H1 (cell line): ENCODE measurements at regions not wholly inside any gene's neighbourhood (a gene's known extent, or its start where the extent isn't known, plus 50 kb on each side); places are given as distances from the start of the nearest gene placed in this dataset.

Source experiments
- BRCA1 ChIP-seq: IDR thresholded peaks from 2 replicates; pipeline ENCODE4 v1.6.1; 2012; ENCODE audit warnings: low read depth, low read length, improper control_type of control experiment
- CEBPB ChIP-seq: IDR thresholded peaks from 2 replicates; pipeline ENCODE4 v1.6.1; 2012; ENCODE audit warnings: low read depth, low read length
- CHD2 ChIP-seq: IDR thresholded peaks from 2 replicates; pipeline ENCODE4 v1.6.1; 2012; ENCODE audit warnings: low read length, improper control_type of control experiment
- CTCF ChIP-seq, 3 experiments: IDR thresholded peaks; 1 replicate in 2 of 3; 2 replicates in 1 of 3; pipeline versions ENCODE4 v1.5.1 to v1.6.1; 2011; ENCODE audit warnings: low read length in 3 of 3, mild to moderate bottlenecking in 3 of 3, inconsistent platforms in 2 of 3, low read depth in 1 of 3, moderate library complexity in 1 of 3; ENCODE audit not compliant: insufficient read depth in 1 of 3; ENCODE audit errors: control extremely low read depth in 1 of 3
- EZH2 ChIP-seq: fragments of 200-600 bp; sonication (generic); IDR thresholded peaks from 2 replicates; pipeline ENCODE4 v1.7.1; 2012; ENCODE audit warnings: low read depth, mild to moderate bottlenecking, moderate library complexity, low read length, inconsistent platforms; ENCODE audit not compliant: severe bottlenecking
- MAX ChIP-seq: IDR thresholded peaks from 2 replicates; pipeline ENCODE4 v1.6.1; 2012; ENCODE audit warnings: inconsistent platforms
- POLR2A ChIP-seq, 2 experiments: IDR thresholded peaks; 1 replicate in 1 of 2; 2 replicates in 1 of 2; pipeline ENCODE4 v1.6.1; 2011; ENCODE audit warnings: low read depth in 2 of 2, low read length in 2 of 2, mild to moderate bottlenecking in 2 of 2; ENCODE audit errors: control extremely low read depth in 1 of 2
- RAD21 ChIP-seq, 2 experiments: IDR thresholded peaks in 1 of 2; conservative IDR thresholded peaks in 1 of 2; 2 replicates each; pipeline ENCODE4 v1.6.1; 2011; ENCODE audit warnings: low read depth in 2 of 2, low read length in 2 of 2, improper control_type of control experiment in 1 of 2, inconsistent platforms in 1 of 2, mild to moderate bottlenecking in 1 of 2, moderate library complexity in 1 of 2
- SIN3A ChIP-seq, 2 experiments: IDR thresholded peaks in 1 of 2; conservative IDR thresholded peaks in 1 of 2; 2 replicates each; pipeline ENCODE4 v1.6.1; 2011 to 2012; ENCODE audit warnings: low read length in 2 of 2, improper control_type of control experiment in 1 of 2, low read depth in 1 of 2, mild to moderate bottlenecking in 1 of 2
- SP2 ChIP-seq: IDR thresholded peaks from 2 replicates; pipeline ENCODE4 v1.6.1; 2012; ENCODE audit warnings: mild to moderate bottlenecking, low read length, inconsistent platforms
- TAF7 ChIP-seq: optimal IDR thresholded peaks from 2 replicates; pipeline ENCODE3; 2011; ENCODE audit warnings: low read depth, mild to moderate bottlenecking, inconsistent platforms, low read length, moderate library complexity, borderline replicate concordance
- TCF12 ChIP-seq: IDR thresholded peaks from 2 replicates; pipeline ENCODE4 v1.6.1; 2011; ENCODE audit warnings: low read depth, mild to moderate bottlenecking, low read length
- USF2 ChIP-seq: IDR thresholded peaks from 2 replicates; pipeline ENCODE4 v1.6.1; 2011; ENCODE audit warnings: low read length, improper control_type of control experiment

GRCh38 chr6:123702943-123703342 is 66.2 kb upstream of the TRDN start:
- no peak for TF ChIP-seq POLR2A (IDR thresholded peaks at IDR 0.05; ENCODE audit: control extremely low read depth in 1 of 2, low read depth in 2 of 2, low read length in 2 of 2)
- TF ChIP-seq EZH2 = no peak
- TF ChIP-seq CTCF (IDR thresholded peaks at IDR 0.05; ENCODE audit: control extremely low read depth in 1 of 3, insufficient read depth in 1 of 3, low read depth in 1 of 3, low read length in 3 of 3) = no peak
- TF ChIP-seq CEBPB = no peak
- TF ChIP-seq SP2 = no peak
- TF ChIP-seq CHD2 = no peak
- TF ChIP-seq USF2 = no peak
- no peak for TF ChIP-seq RAD21 (IDR thresholded peaks at IDR 0.05 in 1 of 2, conservative IDR thresholded peaks at IDR 0.05 in 1 of 2; ENCODE audit: low read depth in 2 of 2, low read length in 2 of 2)
- no peak for TF ChIP-seq TAF7
- TF ChIP-seq SIN3A (conservative IDR thresholded peaks at IDR 0.05 in 1 of 2, IDR thresholded peaks at IDR 0.05 in 1 of 2; ENCODE audit: low read depth in 1 of 2, low read length in 2 of 2) = no peak
- no peak for TF ChIP-seq BRCA1
- TF ChIP-seq TCF12 = no peak
- no peak for TF ChIP-seq MAX
